Fibroblast of the conjunctiva (primary cell): ENCODE measurements at regions not wholly inside any gene's neighbourhood (a gene's known extent, or its start where the extent isn't known, plus 50 kb on each side); places are given as distances from the start of the nearest gene placed in this dataset.

Source experiments
- DNase-seq: peaks from one replicate; pipeline ENCODE4 v3.0.0-alpha.2; 2010; ENCODE audit warnings: low read depth

DNA sequence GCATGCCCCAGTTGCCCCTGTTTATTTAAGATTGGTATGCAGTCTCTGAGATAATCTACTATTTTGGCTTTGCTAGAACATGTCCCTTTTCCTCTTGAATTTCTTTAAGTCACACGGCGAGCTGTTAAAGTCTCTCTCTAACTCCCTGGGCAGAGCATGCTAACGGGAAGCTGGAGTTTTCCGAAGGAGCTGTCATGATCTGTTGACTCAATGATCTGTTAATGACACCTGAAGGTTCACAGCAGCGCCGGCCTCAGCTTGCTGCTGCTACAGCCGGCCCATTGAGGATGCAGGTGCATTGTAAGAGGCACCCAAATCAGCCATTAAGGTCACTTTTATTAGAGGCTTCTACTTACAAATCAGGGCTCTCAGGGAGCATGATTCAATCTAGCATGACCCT is 1203.4 kb downstream of the MAT2B start:
- DNase-seq = no peak

DNA sequence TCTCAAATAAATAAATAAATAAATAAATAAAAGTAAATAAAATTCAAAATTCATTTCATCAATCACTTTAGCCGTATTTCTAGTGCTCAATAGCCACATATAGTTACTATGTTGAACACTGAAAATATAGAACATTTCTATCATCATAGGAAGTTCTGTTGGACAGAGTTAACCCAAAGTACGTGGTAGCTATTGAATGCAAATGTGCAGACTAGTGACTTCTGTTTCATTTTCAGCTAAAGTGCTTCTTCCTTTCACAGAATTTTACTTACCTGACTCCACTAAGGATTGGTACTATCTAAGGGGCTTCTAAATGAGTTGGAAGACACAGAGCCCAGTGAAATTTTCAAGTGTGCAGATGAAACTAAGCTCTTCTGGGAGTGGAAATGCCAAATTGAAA is 1208.3 kb downstream of the MAT2B start:
- DNase-seq = no peak

DNA sequence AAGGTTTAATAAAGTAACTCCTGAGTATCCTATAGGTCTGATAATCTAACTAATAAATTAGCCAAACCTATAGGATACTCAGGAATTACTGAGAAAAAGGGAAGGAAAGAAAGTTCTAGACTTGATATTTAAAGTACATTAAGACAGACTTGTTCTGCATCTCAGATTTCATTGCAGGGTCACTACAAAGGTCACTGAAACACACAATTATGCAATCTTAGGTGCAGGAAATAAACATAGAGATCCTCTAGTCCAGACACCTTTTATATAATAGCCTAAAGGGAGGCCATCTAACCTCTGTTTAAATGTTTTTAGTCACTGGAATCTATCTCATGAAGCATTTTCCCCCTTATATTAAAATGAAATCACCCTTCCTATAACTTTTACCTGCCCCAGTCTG is 1215.7 kb downstream of the MAT2B start:
- no peak for DNase-seq

DNA sequence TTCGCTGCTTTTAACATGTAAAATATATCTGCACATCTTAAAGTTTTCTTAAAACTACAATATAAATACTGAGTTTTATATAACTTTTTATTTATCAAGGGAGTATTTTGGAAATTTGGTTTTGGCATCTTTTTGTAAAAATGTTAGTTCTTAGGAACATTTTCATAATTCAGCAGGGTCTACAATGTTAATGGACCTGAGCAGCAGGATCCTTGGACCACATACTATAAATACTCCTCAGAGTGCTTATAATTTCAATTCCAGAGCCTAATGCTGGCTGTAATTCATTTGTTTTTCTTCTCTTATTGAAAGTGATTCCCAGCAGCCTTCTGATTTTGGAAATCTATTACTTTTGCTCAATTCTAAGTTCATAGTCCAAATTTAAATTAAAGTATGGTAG is 1216.2 kb downstream of the MAT2B start:
- DNase-seq = no peak

DNA sequence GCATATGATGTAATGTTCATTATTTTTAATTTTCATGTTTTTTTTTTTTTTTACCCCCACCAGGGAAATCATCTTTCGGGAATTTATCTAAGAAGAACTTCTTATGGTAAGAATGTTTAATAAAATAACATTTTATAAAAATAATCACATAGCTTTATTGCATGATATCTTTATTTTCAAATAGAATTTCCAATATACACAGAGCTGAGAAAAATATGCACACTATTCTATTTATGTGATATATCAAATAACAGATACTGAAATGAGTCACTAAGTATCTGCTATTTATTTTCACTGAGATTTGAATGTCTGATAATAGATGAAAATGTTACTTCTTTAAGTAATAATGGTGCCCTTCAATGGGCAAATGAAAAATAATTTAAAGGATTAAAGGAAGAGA is 1217.3 kb downstream of the MAT2B start:
- DNase-seq = no peak

DNA sequence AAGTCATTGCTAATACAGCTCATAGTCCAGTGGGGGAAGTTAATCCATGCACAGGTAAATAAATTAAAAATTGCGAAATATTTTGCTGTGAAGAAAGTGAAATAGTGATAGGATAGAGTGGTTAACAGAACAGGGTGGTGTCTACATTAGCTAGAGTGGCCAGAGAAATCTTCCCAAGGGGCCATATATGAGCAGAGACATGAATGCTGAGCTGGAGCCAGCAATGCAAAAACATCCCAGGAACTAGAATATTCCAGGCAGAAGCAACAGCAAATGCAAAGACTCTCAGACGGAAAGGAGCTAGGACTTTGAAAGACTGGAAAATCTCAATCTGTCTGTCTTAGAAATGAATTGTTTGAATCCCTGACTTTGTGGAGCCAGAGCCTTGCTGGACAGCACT is 1221.6 kb downstream of the MAT2B start:
- no peak for DNase-seq

DNA sequence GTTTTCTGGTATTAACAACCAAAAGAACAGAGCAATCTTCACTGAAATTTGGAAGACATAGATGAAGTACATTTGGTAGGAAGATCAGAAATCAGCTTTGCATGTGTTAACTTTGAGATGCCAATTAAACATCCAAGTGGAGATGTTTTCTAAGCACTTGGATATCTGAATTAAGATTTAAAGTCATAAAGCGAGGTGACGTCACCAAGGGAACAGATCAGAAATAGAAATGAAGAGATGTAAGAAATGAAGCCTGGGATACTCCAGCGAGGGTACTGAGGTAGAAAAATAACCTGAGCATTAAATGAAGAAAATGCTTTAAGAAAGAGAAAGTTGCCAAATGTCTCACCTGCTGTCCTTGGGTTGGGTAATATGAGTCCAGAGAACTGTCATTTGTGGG is 1223.3 kb downstream of the MAT2B start:
- no peak for DNase-seq

DNA sequence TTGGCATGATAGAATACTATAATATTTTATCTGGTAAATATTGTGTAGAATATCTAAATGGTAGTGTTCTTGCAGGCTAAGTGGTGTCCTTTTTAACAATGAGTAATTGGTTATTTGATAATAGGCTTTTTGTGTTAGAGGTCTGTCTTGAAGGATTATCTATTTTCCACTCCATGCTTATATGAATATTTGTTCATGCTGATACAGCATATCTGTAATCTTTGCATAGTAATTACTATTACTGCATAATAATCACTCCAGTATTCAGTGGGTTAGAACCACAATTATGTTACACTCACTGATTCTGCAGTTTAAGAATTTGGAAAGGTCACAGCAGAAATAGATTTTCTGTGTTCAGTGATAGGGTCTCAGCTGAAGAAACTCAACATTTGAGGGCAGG is 1229.9 kb downstream of the MAT2B start:
- DNase-seq = no peak

DNA sequence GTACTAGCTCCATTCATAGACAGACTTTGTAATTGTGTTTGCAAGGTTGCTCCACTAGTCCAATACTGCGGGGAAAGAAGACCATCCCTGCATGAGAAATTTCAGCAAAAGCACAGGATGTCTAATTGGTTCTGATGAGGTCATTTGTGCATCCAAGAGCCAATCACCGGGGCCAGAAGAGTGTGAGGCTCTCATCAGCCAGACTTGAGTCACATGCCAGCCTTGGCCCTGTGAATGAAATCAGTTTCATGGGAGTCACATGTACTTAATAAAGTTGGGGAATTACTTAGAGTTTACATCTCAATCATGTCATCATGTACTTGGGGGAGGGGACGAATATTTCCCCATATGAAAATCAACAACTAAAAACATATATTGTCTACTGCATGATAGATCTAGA is 1236.0 kb downstream of the MAT2B start:
- no peak for DNase-seq

DNA sequence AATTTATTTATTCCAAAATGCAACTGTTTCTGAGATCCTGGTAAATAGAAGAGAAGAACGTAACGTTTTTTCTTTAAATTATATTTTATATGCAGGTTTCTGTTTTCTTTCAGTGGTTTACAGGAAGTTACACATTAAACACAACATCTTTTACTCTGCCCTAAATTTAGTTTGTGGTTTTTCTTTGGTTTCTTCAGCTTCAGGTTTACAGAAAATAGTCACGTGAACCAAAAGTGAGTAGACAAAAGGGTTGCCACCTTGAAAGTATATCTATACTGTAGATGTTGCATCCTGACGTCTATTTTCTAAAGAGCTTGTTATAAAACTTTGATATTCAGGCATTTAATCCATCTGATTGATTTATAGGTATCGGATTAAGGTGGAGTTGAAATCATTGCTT is 1236.6 kb downstream of the MAT2B start:
- DNase-seq = no peak

DNA sequence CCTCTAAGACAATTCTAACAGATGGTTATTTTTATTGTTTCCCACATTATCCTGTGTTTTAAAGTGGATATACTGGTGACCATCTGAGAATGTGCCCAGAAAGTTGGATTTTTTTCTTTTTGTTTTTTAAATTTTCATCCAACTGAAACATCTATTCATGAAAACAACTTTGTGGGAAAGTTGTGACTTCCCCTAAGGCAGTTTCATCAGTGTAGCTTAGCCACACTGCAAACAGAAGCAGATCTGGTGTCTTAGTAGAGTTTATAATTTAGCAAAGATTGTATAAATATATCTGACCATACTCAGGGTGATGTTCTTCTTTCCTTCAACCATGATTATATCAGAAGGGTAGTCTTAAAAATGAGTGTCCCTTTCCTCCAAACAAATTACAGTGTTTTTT is 1241.3 kb downstream of the MAT2B start:
- DNase-seq = no peak

DNA sequence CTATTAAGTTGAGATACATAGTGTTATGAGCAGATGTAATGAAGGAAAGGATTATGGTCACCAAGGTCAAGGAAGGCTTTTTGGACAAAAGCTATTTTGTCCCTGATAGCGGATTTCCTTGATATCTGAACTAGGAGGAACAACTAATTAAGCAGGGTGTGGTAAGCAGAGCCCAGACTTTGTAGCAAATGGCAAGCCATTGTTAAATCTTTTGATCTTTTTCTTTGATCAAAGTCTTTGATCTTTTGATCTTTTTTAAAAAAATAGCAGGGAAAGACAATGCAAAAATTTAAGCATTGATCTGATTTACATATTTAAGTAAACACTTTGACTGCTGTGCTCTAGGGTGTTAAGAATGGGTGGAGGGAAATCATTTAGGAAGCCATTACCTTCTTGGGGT is 1242.0 kb downstream of the MAT2B start:
- no peak for DNase-seq

DNA sequence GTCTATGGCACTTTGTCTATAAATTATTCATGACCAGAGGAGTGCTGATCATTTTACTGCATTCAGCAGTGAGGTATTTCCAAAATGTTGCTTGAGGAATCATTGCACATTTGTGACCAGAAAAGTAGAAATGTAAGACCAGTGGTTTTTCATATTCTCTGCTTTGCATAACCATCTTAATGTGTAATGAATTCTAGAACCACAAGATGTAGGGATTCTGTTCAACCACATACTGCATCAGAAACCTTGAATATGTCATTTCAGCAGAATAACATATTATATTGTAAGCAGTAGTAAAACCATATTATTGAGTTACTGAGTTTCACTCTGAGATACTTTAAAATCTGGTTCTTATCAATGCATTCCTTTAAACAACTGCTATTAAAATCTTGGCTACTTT is 1243.4 kb downstream of the MAT2B start:
- no peak for DNase-seq

DNA sequence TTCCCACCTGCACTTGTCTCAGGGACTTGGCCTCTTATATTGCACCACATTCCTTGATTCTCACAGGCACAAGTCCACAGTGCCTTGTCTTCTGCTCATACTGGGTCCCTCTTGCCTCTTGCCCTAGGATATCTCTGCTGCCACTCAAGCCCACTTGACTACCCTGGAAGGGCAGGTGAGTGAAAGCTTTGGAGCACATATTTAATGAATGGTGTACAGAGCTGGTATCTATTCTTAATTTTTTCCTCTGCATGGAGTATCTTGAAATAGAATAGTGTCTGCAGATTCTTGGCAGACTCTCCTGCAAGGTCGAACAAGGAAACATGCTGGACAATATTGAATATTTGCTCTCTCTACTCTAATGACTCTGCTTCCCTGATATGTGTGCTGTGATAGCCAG is 1248.0 kb downstream of the MAT2B start:
- no peak for DNase-seq

DNA sequence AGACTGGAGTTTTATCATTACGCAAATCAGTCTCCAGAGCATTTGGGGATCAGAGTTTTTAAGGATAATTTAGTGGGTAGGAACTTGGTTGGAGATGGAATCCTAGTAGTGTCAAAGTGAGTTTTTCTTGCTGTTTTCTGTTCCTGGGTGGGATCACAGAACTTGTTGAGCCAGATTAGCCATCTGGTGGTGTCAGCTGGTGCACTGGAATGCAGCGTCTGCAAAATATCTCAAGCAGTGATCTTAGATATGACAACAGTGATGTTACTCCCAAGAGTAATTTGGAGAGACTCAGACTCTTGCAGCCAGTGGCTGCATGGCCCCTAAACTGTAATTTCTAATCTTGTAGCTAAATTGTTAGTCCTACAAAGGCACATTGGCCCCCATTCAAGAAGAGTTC is 1257.8 kb downstream of the MAT2B start:
- DNase-seq = no peak

DNA sequence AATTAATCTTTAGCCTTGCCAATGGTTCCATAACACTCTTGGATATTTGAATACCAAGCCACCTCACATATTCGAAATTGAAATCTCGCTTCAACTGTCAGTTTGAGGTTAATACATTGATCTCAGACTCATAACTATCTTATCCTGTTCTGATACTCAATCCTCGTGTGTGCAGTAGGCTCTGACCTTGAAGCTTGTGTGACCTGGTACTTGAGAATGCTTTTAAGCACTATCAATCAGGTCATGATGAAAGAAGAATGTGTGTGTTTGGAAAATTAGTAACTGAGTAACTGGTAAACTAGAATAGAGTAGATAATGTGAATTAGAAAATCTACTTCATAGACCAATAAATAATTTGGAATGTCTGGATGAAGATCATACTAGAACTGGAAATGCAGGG is 1266.7 kb downstream of the MAT2B start:
- DNase-seq = no peak

DNA sequence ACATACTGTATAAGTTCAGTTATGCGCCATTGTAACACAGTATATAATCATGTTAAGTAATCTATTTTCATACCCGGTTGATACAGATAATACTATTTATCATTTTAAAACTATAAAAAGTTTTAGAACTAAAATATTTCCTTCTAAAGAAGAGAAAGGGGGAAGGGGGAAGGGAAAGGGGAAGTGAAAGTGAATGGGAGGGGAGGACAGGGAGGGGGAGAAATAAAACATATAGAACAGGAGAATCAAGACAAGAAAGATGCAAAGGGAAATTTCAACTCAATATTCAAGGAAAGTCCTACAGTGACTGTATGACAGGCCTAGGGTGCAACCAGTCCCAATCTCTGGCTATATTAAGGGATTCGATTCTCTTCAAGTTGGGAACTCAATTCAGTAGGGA is 1278.8 kb downstream of the MAT2B start:
- DNase-seq = no peak

DNA sequence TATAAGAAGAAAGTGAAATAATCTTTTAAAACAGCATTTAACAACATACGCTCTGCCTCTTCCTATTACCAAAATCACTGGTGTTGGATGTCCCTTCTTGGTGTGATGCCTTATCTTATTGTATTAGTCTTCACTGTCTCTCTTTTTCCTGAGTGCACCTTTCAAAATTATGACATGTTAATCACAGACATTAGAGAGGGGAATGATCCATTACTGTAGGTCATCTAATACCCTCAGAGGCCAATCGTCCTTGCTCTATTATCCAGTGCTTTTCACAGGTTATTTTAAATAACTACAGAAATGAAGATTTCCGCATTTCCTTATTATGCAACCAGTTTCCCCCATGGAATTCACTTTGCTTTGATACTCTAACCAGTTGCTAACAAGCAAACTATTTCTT is 1292.7 kb downstream of the MAT2B start:
- no peak for DNase-seq

DNA sequence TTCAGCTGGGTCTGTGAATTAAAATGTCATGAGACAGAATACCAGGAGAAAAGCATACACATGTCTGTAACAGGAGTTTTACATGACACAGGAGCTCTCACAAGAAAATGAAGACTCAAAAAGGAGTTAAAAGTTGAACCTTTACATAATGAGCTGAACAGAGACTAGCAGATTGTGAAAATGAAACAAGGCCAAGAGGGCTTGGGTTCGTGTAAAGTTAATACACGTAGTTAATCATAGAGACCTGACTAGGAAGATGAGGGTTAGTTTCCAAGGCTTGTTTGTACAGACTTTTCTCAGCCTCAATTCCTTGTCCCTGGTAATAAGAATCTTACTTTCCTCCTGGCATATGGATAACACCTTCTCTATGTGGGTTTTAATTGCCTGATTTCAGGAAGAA is 1294.0 kb downstream of the MAT2B start:
- no peak for DNase-seq

DNA sequence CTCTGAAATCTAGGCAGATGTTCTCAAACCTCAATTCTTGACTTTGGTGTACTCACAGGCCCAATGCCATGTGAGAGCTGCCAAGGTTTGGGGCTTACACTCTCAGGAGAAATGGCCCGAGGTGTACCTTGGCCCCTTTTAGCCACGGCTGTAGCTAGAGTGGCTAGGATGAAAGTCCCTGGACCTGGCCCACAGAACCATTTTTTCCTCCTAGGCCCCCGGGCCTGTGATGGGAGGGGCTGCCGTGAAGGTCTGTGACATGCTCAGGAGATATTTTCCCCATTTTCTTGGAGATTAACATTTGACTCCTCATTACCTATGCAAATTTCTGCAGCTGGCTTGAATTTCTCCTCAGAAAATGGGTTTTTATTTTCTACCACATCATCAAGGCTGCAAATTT is 1296.5 kb downstream of the MAT2B start:
- DNase-seq = no peak

DNA sequence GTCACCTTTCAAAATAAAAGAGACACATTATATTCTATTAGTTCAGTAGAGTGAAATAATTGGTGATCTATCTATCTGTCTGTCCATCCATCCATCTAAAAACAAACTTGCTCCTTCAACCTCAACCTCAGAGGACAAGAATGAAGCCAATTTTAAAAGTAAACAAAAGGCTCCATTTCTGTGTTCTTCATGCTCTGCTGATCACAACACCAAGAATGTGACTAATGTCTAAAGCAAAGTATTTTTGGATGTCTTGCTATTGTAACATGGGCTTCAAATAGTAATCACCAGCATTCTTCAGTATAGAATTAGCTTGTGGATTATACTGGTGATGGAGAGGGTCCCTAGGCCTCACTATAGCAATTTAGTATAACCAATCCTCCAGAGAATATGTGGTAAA is 1304.4 kb downstream of the MAT2B start:
- no peak for DNase-seq

DNA sequence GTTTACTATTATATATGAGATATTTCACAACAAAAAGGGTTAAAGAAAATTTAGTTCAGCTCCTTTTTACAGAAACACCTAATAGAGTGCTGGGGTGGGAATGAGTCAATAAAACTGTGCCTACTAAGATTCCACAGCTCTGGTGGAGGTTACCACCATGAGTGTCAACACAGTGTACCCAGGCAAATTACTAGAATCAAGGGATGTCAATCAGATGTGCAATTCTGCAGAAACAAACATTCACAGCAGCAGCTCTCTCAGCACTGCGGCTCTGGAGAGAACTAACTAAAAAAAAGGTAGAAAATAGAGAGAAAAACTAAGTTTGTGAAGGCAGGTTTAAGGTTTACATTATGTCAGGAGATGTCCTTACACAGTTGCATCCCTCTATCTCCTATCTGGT is 1313.0 kb downstream of the MAT2B start:
- no peak for DNase-seq

DNA sequence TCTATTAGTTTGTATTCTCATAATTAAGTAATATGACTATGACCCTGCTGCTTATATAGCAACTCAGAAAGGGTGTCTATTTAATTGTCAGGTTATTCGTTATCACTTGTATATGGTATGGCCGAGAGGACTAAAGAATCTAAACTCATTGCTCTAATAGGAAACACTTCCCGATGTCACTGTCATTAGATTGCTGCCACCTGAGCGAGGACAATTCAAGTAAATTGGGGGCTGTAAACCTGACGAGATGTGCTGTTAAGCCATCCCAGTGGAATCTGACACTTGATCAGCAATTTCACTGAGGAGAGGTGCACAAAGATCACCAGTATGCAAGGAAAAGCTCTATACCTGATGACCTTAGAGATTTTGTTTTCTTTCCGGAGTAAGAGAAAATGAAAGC is 1319.3 kb downstream of the MAT2B start:
- no peak for DNase-seq

DNA sequence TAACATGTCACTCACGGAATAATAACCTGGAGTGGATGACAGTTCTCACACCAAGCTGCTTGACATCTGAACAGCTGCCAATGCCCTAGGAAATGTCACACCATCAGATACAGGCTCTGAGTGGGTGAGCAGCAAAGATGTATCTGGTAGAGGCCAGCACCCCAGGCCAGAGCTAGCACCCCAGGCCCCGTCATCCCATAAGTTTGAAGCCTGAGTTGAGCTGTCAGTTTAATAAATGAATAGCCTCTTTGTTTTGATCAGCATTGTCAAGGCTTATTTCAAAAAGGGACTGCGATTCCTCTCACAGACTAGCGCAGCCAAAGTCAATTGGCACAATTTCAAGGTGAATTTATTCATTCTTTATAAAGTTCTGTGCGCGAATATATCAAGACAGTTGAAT is 1327.1 kb downstream of the MAT2B start:
- no peak for DNase-seq

DNA sequence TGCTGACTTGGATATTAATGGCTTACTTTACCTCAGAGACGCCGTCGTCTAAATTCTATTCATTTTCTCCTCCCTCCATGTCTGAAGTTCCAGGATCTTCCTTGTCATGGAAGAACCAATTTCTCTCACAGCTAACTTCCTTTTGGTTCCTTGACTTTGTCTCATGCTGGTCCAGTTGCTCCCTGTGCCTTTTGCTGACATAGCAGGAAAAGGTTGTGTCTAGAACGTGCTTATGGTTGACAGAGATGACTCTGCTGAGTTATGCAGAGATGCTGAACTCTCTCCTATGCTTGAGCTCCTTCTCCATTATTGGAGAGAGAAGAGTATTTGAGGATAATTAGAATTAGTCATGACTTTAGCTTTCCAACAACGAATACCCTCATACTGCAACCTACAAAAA is 1338.9 kb downstream of the MAT2B start:
- no peak for DNase-seq

DNA sequence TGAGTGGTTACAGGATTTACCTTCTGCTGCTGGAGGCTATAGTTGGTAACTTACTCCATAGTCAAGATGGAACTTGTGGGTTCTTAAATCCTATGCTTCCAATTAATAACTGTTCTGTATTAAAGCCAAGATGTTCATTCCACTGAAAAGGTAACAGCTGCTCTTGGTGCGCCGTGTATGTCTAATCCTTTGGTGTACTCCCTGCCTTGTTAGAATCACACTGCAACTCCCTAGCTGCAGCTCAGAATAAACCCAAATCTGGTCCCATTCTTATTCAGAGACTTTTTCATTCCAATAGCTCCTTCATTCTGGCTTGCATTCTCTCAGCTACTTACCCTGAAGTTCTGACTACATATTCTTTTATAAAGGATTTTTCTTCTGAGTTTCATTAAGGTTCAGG is 1355.5 kb downstream of the MAT2B start:
- DNase-seq = no peak
